Endodermal cell (in vitro differentiated cells): ENCODE measurements at regions not wholly inside any gene's neighbourhood (a gene's known extent, or its start where the extent isn't known, plus 50 kb on each side); places are given as distances from the start of the nearest gene placed in this dataset.

ENCODE experiments used
- DNase-seq: peaks from one replicate; pipeline ENCODE4 v3.0.0-alpha.2; 2017
- H3K27ac ChIP-seq: 2 replicates; pipeline ENCODE4 v1.5.1; 2013; ENCODE audit warnings: mild to moderate bottlenecking, low read depth, low read length, moderate library complexity
- H3K27me3 ChIP-seq: 2 replicates; pipeline ENCODE4 v1.6.1; 2013; ENCODE audit warnings: mild to moderate bottlenecking, low read length, moderate library complexity; ENCODE audit not compliant: insufficient read depth, control insufficient read depth, poor library complexity, severe bottlenecking
- H3K36me3 ChIP-seq: 2 replicates; pipeline ENCODE4 v1.7.0; 2013; ENCODE audit warnings: mild to moderate bottlenecking, low read length, moderate library complexity; ENCODE audit not compliant: control insufficient read depth, insufficient read depth
- H3K4me1 ChIP-seq: one replicate; pipeline ENCODE4 v1.7.0; 2013; ENCODE audit warnings: low read length; ENCODE audit not compliant: control insufficient read depth, insufficient read depth
- H3K4me3 ChIP-seq: 2 replicates; pipeline ENCODE4 v1.5.1; 2013; ENCODE audit warnings: mild to moderate bottlenecking, low read length, moderate library complexity
- H3K9ac ChIP-seq: 2 replicates; pipeline ENCODE4 v1.6.1; 2013; ENCODE audit warnings: mild to moderate bottlenecking, low read length, moderate library complexity; ENCODE audit not compliant: poor library complexity, severe bottlenecking; ENCODE audit errors: extremely low read depth
- H3K9me3 ChIP-seq: 2 replicates; pipeline ENCODE4 v1.6.1; 2013; ENCODE audit warnings: mild to moderate bottlenecking, low read length, moderate library complexity; ENCODE audit not compliant: control insufficient read depth
- H3K27ac Mint-ChIP-seq: 2 replicates; pipeline ENCODE4 v1.8.0; 2020; ENCODE audit warnings: mixed read lengths
- H3K27me3 Mint-ChIP-seq: 2 replicates; pipeline ENCODE4 v1.8.0; 2021; ENCODE audit warnings: mild to moderate bottlenecking, mixed read lengths; ENCODE audit not compliant: insufficient read depth
- H3K36me3 Mint-ChIP-seq: 2 replicates; pipeline ENCODE4 v1.8.0; 2020; ENCODE audit warnings: low read depth, mixed read lengths
- H3K4me1 Mint-ChIP-seq: 2 replicates; pipeline ENCODE4 v1.8.0; 2020; ENCODE audit warnings: mixed read lengths
- H3K4me3 Mint-ChIP-seq: 2 replicates; pipeline ENCODE4 v1.8.0; 2020; ENCODE audit warnings: mild to moderate bottlenecking, moderate library complexity, mixed read lengths
- H3K9me3 Mint-ChIP-seq: 2 replicates; pipeline ENCODE4 v1.8.0; 2020; ENCODE audit warnings: mild to moderate bottlenecking, mixed read lengths
- WGBS, 2 experiments: methylation state at CpG; one replicate each; pipeline versions ENCODE4 v1.1.5 to v1.1.7; 2013; ENCODE audit warnings: missing lambda C conversion rate in 2 of 2, mixed read lengths in 1 of 2; ENCODE audit not compliant: insufficient coverage in 1 of 2, insufficient read length in 1 of 2; 5-methylcytosine and 5-hydroxymethylcytosine counted together
- TF ChIP-seq, protein P1 (sequence below): fragments of 200-600 bp; sonication (generic); conservative IDR thresholded peaks from 2 replicates; pipeline ENCODE4 v1.5.0; 2021; ENCODE audit warnings: antibody characterized with exemption, mild to moderate bottlenecking

GRCh38 chr11:112903340-112903739, 57.9 kb upstream of the NCAM1 start:
- Histone ChIP-seq H3K4me3 (no peak overlapping the region), H3K36me3 (no peaks in the 10 kb centered on the region), H3K4me1 (no peaks in the 10 kb centered on the region), H3K27me3 (no peaks in the 10 kb centered on the region), H3K9ac (no peak overlapping the region), H3K9me3 (no peaks in the 10 kb centered on the region), H3K27ac (no peak overlapping the region)
- Mint-ChIP-seq H3K27me3 (peaks cover 13% of the 10 kb centered on the region), H3K4me1 (peaks cover 3% of the 10 kb centered on the region), H3K9me3 (no peaks in the 10 kb centered on the region), H3K4me3 (no peak overlapping the region), H3K36me3 (no peaks in the 10 kb centered on the region), H3K27ac (no peak overlapping the region)
- 87 to 92% methylated on average over 2 to 5 of the region's 5 CpGs for WGBS, 2 experiments
- TF ChIP-seq, protein P1, sequence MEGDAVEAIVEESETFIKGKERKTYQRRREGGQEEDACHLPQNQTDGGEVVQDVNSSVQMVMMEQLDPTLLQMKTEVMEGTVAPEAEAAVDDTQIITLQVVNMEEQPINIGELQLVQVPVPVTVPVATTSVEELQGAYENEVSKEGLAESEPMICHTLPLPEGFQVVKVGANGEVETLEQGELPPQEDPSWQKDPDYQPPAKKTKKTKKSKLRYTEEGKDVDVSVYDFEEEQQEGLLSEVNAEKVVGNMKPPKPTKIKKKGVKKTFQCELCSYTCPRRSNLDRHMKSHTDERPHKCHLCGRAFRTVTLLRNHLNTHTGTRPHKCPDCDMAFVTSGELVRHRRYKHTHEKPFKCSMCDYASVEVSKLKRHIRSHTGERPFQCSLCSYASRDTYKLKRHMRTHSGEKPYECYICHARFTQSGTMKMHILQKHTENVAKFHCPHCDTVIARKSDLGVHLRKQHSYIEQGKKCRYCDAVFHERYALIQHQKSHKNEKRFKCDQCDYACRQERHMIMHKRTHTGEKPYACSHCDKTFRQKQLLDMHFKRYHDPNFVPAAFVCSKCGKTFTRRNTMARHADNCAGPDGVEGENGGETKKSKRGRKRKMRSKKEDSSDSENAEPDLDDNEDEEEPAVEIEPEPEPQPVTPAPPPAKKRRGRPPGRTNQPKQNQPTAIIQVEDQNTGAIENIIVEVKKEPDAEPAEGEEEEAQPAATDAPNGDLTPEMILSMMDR = no peak
- DNase-seq = no peak

DNA sequence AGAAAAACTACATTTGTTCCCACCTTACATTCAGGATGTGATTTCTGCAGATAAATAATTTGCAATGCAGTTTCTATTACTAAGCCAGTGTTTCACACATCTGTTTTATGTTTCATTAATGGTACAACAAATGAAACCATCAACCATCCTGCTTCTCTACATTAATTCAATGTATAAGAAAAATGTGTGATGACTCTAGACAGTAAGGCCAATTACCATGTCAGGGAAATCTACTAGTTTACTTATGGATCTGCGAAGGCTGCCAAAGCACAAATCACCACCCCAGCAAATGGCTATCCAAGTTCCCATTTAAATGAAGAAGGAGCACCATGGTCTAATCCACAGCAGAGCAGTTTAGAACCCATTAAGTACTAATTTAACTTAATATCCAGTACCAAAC, 50.1 kb upstream of the NCAM1 start:
- Histone ChIP-seq H3K9me3 (no peaks in the 10 kb centered on the region), H3K27ac (no peak overlapping the region), H3K9ac (no peak overlapping the region), H3K4me1 (no peaks in the 10 kb centered on the region), H3K36me3 (no peaks in the 10 kb centered on the region), H3K4me3 (no peak overlapping the region), H3K27me3 (no peaks in the 10 kb centered on the region)
- H3K36me3 Mint-ChIP-seq = no peaks in the 10 kb centered on the region
- no peak for DNase-seq
- TF ChIP-seq, protein P1 = no peak
- no peaks in the 10 kb centered on the region for H3K9me3 Mint-ChIP-seq
- H3K4me1 Mint-ChIP-seq = no peaks in the 10 kb centered on the region
- H3K27me3 Mint-ChIP-seq = peaks cover 31% of the 10 kb centered on the region
- 89% methylated on average over 1 of the region's 1 CpG; no CpG with 5 or more reads in 1 of the 2 experiments for WGBS, 2 experiments
- no peak overlapping the region for H3K27ac Mint-ChIP-seq
- H3K4me3 Mint-ChIP-seq = no peak overlapping the region
